ENCODE measurements at regions not wholly inside any gene's neighbourhood (a gene's known extent, or its start where the extent isn't known, plus 50 kb on each side); places are given as distances from the start of the nearest gene placed in this dataset.

GRCh38 chr10:3631701-3632330, 153.2 kb downstream of the KLF6 start:
- TF ChIP-seq, protein P1, sequence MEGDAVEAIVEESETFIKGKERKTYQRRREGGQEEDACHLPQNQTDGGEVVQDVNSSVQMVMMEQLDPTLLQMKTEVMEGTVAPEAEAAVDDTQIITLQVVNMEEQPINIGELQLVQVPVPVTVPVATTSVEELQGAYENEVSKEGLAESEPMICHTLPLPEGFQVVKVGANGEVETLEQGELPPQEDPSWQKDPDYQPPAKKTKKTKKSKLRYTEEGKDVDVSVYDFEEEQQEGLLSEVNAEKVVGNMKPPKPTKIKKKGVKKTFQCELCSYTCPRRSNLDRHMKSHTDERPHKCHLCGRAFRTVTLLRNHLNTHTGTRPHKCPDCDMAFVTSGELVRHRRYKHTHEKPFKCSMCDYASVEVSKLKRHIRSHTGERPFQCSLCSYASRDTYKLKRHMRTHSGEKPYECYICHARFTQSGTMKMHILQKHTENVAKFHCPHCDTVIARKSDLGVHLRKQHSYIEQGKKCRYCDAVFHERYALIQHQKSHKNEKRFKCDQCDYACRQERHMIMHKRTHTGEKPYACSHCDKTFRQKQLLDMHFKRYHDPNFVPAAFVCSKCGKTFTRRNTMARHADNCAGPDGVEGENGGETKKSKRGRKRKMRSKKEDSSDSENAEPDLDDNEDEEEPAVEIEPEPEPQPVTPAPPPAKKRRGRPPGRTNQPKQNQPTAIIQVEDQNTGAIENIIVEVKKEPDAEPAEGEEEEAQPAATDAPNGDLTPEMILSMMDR (IDR thresholded peaks at IDR 0.05; ENCODE audit: low read depth, low read length) = no peak
- TF ChIP-seq POLR2A (IDR thresholded peaks at IDR 0.05; ENCODE audit: extremely low read depth, insufficient read length) = no peak
- TF ChIP-seq MAX (IDR thresholded peaks at IDR 0.05; ENCODE audit: low read depth, low read length) = no peak
- TF ChIP-seq MYC (IDR thresholded peaks at IDR 0.05; ENCODE audit: low read depth, low read length) = no peak
